GM13977 (cell line): ENCODE measurements at regions not wholly inside any gene's neighbourhood (a gene's known extent, or its start where the extent isn't known, plus 50 kb on each side); places are given as distances from the start of the nearest gene placed in this dataset.

Experiments used
- DNase-seq: peaks from one replicate; pipeline ENCODE4 v3.0.0; 2012; ENCODE audit warnings: low spot score
- CTCF ChIP-seq: IDR thresholded peaks from 2 replicates; pipeline ENCODE4 v1.5.1; 2012; ENCODE audit warnings: mild to moderate bottlenecking, control low read depth; ENCODE audit not compliant: insufficient read depth; ENCODE audit errors: extremely low read depth, missing control alignments
- in situ Hi-C: fragments of 300-500 bp; cut with MboI; formaldehyde crosslinking; loops from one replicate; pipeline ENCODE4 v1.12.0; 2022; ENCODE audit warnings: low sequenced_read_pairs, low pct_unique_long_range_greater_than_20kb, mixed read lengths, inconsistent platforms; ENCODE audit not compliant: unreplicated experiment

GRCh38 chr18:10119991-10120390, 206.2 kb downstream of the VAPA start:
- DNase-seq = no peak
- in situ Hi-C loops = no loop called here
- no peak for TF ChIP-seq CTCF

- no peak for TF ChIP-seq CTCF
- no peak for DNase-seq
- in situ Hi-C loops = no loop called here
These were observed 206.8 kb downstream of the VAPA start for GRCh38 chr18:10120622-10121021.

GRCh38 chr18:10121028-10121427, 207.2 kb downstream of the VAPA start:
- TF ChIP-seq CTCF = no peak
- no peak for DNase-seq
- in situ Hi-C loops = no loop called here

- in situ Hi-C loops = no loop called here
- DNase-seq = no peak
- no peak for TF ChIP-seq CTCF
These were observed 208.1 kb downstream of the VAPA start for GRCh38 chr18:10121786-10122515.

- in situ Hi-C loops = no loop called here
- no peak for TF ChIP-seq CTCF
- no peak for DNase-seq
These were observed 209.5 kb downstream of the VAPA start for GRCh38 chr18:10122988-10123950.

GRCh38 chr18:10124071-10124470, 210.3 kb downstream of the VAPA start:
- in situ Hi-C loops = no loop called here
- no peak for TF ChIP-seq CTCF
- no peak for DNase-seq
